Endothelial cell of umbilical vein (primary cell): ENCODE measurements at regions not wholly inside any gene's neighbourhood (a gene's known extent, or its start where the extent isn't known, plus 50 kb on each side); places are given as distances from the start of the nearest gene placed in this dataset.
A peak's percentile ranks its signal among the peaks of the same experiment; 100 is the strongest.

ENCODE experiments used
- BruUV-seq: library from RNA; stranded (reverse); fragments of 400-500 nt; replicated peaks from 2 replicates; lab custom pipeline; 2021; lab: Mats Ljungman, UMichigan
- CTCF ChIA-PET: fragments of 300-600, 350-600 bp; sonication (Branson Sonifier 250); formaldehyde crosslinking; loops from one replicate; lab custom pipeline; 2021; ENCODE audit warnings: antibody characterized with exemption, inconsistent platforms; lab: Charles Lee
- POLR2A ChIA-PET: fragments of 300-600, 350-600 bp; sonication (Branson Sonifier 250); formaldehyde crosslinking; loops from one replicate; lab custom pipeline; 2021; ENCODE audit warnings: antibody characterized with exemption, inconsistent platforms; lab: Charles Lee
- DNase-seq: peaks from one replicate; pipeline ENCODE4 v3.0.0-alpha.2; 2011; ENCODE audit warnings: low read depth, low spot score
- FAIRE-seq: peaks from 2 replicates; lab custom pipeline; 2011; peaks lifted over from hg19 to GRCh38; lab: Jason Lieb, UNC
- H2AFZ ChIP-seq: 2 replicates; pipeline ENCODE4 v1.6.0; 2012; ENCODE audit warnings: low read depth, low read length, control low read depth, inconsistent platforms
- H3K27ac ChIP-seq: 2 replicates; pipeline ENCODE4 v1.5.1; 2011; ENCODE audit warnings: low read depth, mild to moderate bottlenecking, control low read depth, low read length, moderate library complexity; ENCODE audit not compliant: insufficient read depth
- H3K27me3 ChIP-seq, 2 experiments: 2 replicates each; pipeline versions ENCODE4 v1.6.0 to v1.6.1; 2011; ENCODE audit warnings: low read length in 2 of 2, mixed read lengths in 1 of 2; ENCODE audit not compliant: control insufficient read depth in 2 of 2, insufficient read depth in 2 of 2
- H3K36me3 ChIP-seq, 2 experiments: 2 replicates in 1 of 2; 3 replicates in 1 of 2; pipeline ENCODE4 v1.5.1; 2011; ENCODE audit warnings: low read length in 2 of 2, mild to moderate bottlenecking in 1 of 2, moderate library complexity in 1 of 2; ENCODE audit not compliant: control insufficient read depth in 2 of 2, insufficient read depth in 2 of 2; ENCODE audit errors: extremely low read depth in 1 of 2
- H3K4me1 ChIP-seq: 3 replicates; pipeline ENCODE4 v1.5.1; 2011; ENCODE audit warnings: mild to moderate bottlenecking, low read length; ENCODE audit not compliant: control insufficient read depth, insufficient read depth; ENCODE audit errors: extremely low read depth
- H3K4me2 ChIP-seq: 2 replicates; pipeline ENCODE4 v1.6.1; 2011; ENCODE audit warnings: low read length, control low read depth, mixed read lengths; ENCODE audit not compliant: insufficient read depth
- H3K4me3 ChIP-seq, 3 experiments: fragments of 200-600 bp in 1 of 3; sonication (generic), shearing (Covaris generic) in 1 of 3; replicated peaks in 1 of 3; 2 replicates each; pipeline ENCODE4 v1.5.1; 2011 to 2016; ENCODE audit warnings: control low read depth in 3 of 3, low read length in 3 of 3, mild to moderate bottlenecking in 2 of 3, inconsistent platforms in 1 of 3, low read depth in 1 of 3, moderate library complexity in 1 of 3; ENCODE audit not compliant: insufficient read depth in 1 of 3
- H3K79me2 ChIP-seq: 2 replicates; pipeline ENCODE4 v1.6.0; 2012; ENCODE audit warnings: low read length, inconsistent platforms; ENCODE audit not compliant: control insufficient read depth, insufficient read depth
- H3K9ac ChIP-seq: replicated peaks from 2 replicates; pipeline ENCODE3; 2011; ENCODE audit warnings: low read length, control low read depth; ENCODE audit not compliant: insufficient read depth; ENCODE audit errors: extremely low read depth
- H3K9me1 ChIP-seq: replicated peaks from 3 replicates; pipeline ENCODE4 v1.6.0; 2011; ENCODE audit warnings: mild to moderate bottlenecking, low read length; ENCODE audit not compliant: control insufficient read depth, insufficient read depth; ENCODE audit errors: extremely low read depth
- H3K9me3 ChIP-seq: replicated peaks from 2 replicates; pipeline ENCODE4 v1.5.1; 2012; ENCODE audit warnings: low read length, inconsistent platforms; ENCODE audit not compliant: control insufficient read depth, insufficient read depth
- H4K20me1 ChIP-seq: replicated peaks from 2 replicates; pipeline ENCODE3; 2011; ENCODE audit warnings: mild to moderate bottlenecking, low read length; ENCODE audit not compliant: control insufficient read depth, insufficient read depth; ENCODE audit errors: extremely low read depth
- EZH2 ChIP-seq: IDR thresholded peaks from 2 replicates; pipeline ENCODE4 v1.6.1; 2012; ENCODE audit warnings: borderline replicate concordance, low read depth, mild to moderate bottlenecking, moderate library complexity, low read length, inconsistent platforms; ENCODE audit not compliant: severe bottlenecking
- FOS ChIP-seq: IDR thresholded peaks from 2 replicates; pipeline ENCODE4 v1.6.1; 2011; ENCODE audit warnings: mild to moderate bottlenecking, low read length, moderate library complexity, borderline replicate concordance; ENCODE audit not compliant: insufficient read depth
- GATA2 ChIP-seq: IDR thresholded peaks from 2 replicates; pipeline ENCODE4 v1.7.0; 2011; ENCODE audit warnings: low read depth, mild to moderate bottlenecking, moderate library complexity, mixed read lengths, low read length; ENCODE audit not compliant: insufficient read length, insufficient read depth
- JUN ChIP-seq: IDR thresholded peaks from 2 replicates; pipeline ENCODE4 v1.6.1; 2011; ENCODE audit warnings: borderline replicate concordance, low read depth; ENCODE audit not compliant: insufficient read length, insufficient read depth
- MYC ChIP-seq: IDR thresholded peaks from one replicate; pipeline ENCODE4 v1.6.1; 2011; ENCODE audit warnings: mild to moderate bottlenecking, low read depth, low read length
- POLR2A ChIP-seq: IDR thresholded peaks from 2 replicates; pipeline ENCODE4 v1.6.1; 2012; ENCODE audit warnings: low read depth, mild to moderate bottlenecking, control low read depth, low read length
- POLR2AphosphoS5 ChIP-seq: IDR thresholded peaks from 2 replicates; pipeline ENCODE4 v1.6.1; 2012; ENCODE audit warnings: low read depth, mild to moderate bottlenecking, control low read depth, low read length, moderate library complexity; ENCODE audit not compliant: insufficient read depth
- dilution Hi-C: fragments of 300-500 bp; cut with MboI; formaldehyde crosslinking; loops from one replicate; pipeline ENCODE4 v1.15.0; 2019; ENCODE audit warnings: low sequenced_read_pairs; ENCODE audit not compliant: extremely low pct_ligation_motif_present
- intact Hi-C: fragments of 100-400 bp; cut with micrococcal nuclease; formaldehyde crosslinking; loops from one replicate; pipeline ENCODE4 v1.10.0; 2022
- TF ChIP-seq, protein P1 (sequence below), 2 donors: IDR thresholded peaks; 1 replicate in 1 of 2; 2 replicates in 1 of 2; pipeline ENCODE4 v1.5.1; 2011; ENCODE audit warnings: low read length in 2 of 2, mild to moderate bottlenecking in 2 of 2, moderate library complexity in 2 of 2, control low read depth in 1 of 2, inconsistent platforms in 1 of 2, low read depth in 1 of 2; ENCODE audit not compliant: insufficient read depth in 1 of 2; ENCODE audit errors: extremely low read depth in 1 of 2
- TF ChIP-seq, protein P2 (sequence below): IDR thresholded peaks from 2 replicates; pipeline ENCODE4 v1.6.1; 2011; ENCODE audit not compliant: insufficient read depth, insufficient read length

DNA sequence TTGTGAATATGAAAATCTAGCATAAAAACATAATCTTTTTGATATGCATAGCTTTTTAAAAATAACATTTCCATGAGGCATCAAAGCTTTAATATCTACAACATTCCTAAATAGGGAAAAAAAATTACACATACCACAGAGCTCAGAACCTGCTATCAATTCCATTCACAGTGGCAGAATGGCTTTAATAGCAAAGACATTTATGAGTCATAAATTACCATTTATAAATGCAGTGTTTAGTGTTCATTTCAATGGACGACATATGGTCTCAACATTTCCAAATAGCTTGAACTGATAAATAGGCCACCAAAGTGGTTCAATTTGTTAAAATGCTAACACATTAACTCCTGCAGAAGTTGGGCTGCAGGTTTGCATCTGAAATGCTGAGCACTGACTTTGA is 600.6 kb upstream of the SETBP1 start:
- CTCF ChIA-PET = interaction anchor here (0.9 to 1.1 kb wide), 3 partner anchors 9 to 187 kb away, joined by 3 to 5 read pairs (median 3); no protein-coding TSS in a partner anchor
- peaks cover 8% of the 10 kb centered on the region for H3K4me1 ChIP-seq
- H3K36me3 ChIP-seq = no peaks in the 10 kb centered on the region
- no peaks in the 10 kb centered on the region for H4K20me1 ChIP-seq
- dilution Hi-C loops = no loop called here
- TF ChIP-seq GATA2 = no peak
- TF ChIP-seq, protein P1, sequence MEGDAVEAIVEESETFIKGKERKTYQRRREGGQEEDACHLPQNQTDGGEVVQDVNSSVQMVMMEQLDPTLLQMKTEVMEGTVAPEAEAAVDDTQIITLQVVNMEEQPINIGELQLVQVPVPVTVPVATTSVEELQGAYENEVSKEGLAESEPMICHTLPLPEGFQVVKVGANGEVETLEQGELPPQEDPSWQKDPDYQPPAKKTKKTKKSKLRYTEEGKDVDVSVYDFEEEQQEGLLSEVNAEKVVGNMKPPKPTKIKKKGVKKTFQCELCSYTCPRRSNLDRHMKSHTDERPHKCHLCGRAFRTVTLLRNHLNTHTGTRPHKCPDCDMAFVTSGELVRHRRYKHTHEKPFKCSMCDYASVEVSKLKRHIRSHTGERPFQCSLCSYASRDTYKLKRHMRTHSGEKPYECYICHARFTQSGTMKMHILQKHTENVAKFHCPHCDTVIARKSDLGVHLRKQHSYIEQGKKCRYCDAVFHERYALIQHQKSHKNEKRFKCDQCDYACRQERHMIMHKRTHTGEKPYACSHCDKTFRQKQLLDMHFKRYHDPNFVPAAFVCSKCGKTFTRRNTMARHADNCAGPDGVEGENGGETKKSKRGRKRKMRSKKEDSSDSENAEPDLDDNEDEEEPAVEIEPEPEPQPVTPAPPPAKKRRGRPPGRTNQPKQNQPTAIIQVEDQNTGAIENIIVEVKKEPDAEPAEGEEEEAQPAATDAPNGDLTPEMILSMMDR (IDR thresholded peaks at IDR 0.05; ENCODE audit: extremely low read depth in 1 of 2, insufficient read depth in 1 of 2, low read depth in 1 of 2, low read length in 2 of 2) = no peak
- TF ChIP-seq POLR2A = no peak
- no peak for TF ChIP-seq FOS
- TF ChIP-seq JUN = no peak
- no peak for TF ChIP-seq MYC
- no peak for TF ChIP-seq EZH2
- TF ChIP-seq, protein P2, sequence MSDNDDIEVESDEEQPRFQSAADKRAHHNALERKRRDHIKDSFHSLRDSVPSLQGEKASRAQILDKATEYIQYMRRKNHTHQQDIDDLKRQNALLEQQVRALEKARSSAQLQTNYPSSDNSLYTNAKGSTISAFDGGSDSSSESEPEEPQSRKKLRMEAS = no peak
- TF ChIP-seq POLR2AphosphoS5 = no peak
- H3K9me1 ChIP-seq = no peaks in the 10 kb centered on the region
- no peak for FAIRE-seq
- H3K4me2 ChIP-seq = peak overlapping the region; percentile 11
- no peak for DNase-seq
- POLR2A ChIA-PET = no interaction called here
- no peaks in the 10 kb centered on the region for H3K9me3 ChIP-seq
- no TSS peak for BruUV-seq
- H3K79me2 ChIP-seq = no peaks in the 10 kb centered on the region
- intact Hi-C loops = no loop called here
- H3K27ac ChIP-seq = peak overlapping the region; percentile 29
- no peak overlapping the region for H2AFZ ChIP-seq
- H3K27me3 ChIP-seq = no peaks in the 10 kb centered on the region
- H3K9ac ChIP-seq = peak overlapping the region; percentile 16
- H3K4me3 ChIP-seq = no peak overlapping the region
